ENCODE measurements at regions not wholly inside any gene's neighbourhood (a gene's known extent, or its start where the extent isn't known, plus 50 kb on each side); places are given as distances from the start of the nearest gene placed in this dataset.
"Not testable (repeated sequence)": the region's sequence is repeated elsewhere in the genome, so short reads cannot be mapped to it uniquely, and the experiment has no call there.

DNA sequence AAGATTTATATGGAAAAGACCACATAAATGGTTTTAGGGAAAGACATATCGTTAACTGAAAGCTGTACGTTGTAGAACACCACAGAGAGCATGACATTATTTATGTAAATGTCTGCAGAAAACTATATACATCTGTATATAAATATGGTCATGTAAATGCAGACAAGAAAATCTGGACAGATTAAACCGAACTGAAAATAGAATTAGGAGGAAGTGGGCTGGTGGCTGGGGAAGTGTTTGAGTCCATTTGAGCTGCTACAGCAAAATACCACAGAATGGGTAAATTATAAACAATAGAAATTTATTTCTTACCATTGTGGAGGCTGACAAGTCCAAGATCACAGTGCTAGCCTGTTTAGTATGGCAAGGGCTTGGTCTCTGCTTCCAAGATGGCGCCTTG lies 56.3 kb upstream of the USP6NL start:
- DNase-seq, result peak; percentile 42 to 71 (median 50)

DNA sequence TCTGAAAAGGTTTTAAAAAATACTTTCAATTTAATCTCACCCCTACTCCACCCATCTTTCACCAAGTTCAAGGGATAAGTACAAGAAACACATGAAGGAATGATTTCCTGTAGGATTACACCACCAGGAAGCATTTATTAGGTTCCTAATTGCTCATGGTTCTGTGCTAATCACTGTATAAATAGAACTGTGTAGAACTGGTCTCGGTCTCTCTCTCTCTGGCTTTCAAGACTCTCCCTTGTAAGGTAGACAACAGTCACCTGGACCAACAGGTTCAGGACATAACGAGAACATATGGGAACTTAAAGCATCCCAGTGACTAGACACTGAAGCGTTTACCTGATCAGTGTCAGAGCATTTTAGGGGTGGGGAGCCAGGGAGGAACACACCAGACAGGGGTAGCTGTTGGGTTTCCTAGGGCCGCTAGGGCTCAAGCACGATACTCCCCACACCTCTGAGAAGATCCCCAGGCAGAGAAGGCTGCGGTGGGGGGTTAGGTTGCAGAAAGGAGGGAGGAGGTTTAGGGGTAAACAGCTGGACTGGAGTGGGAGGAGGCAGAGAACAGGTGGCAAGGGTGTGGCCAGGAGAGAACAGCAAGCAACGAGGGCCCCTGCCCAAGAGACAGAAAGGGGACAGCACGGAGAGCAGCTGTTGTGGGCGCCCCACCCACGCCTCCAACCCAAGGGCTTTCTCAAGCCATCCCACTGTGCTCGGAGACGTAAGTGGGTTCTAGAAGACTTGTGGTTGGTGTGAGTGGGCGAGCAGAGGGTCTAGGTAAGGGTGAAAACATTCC lies 52.5 kb upstream of the USP6NL start:
- DNase-seq, result no peak

DNA sequence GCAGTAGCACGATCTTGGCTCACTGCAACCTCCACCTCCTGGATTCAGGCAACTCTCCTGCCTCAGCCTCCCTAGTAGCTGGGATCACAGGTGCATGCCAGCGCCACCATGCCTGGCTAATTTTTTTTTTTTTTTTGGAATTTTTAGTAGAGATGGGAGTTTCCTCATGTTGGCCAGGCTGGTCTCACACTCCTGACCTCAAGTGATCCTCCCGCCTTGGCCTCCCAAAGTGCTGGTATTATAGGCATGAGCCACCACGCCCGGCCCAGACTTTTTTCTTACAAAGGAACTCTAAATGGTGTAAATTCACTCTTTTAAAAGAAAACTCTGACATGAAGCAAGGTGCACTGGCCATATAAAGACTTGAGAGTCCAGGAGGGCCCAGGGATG lies 51.7 kb upstream of the USP6NL start:
- DNase-seq, result not testable (repeated sequence)

DNA sequence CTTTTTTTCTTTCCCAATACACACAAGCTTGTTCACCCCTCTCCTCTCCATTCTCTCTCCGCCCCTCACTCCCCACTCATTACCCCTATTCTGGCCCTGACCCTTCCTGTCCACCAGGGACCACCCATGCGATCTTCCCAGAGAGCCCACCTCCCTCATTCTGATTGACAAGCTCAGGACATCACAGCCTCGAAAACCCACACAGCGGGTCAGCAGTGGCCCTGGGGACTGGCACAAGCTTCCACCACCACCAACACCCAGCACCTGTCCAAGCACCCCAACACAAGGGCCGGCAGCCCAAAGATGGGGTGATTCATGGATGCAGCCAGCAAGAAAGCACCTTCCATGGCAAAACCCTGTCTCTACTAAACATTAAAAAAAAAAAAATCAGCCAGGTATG lies 50.0 kb upstream of the USP6NL start:
- no peak for DNase-seq

Measured in suppressor macrophage (primary cell).